GM12873 (cell line): ENCODE measurements at regions not wholly inside any gene's neighbourhood (a gene's known extent, or its start where the extent isn't known, plus 50 kb on each side); places are given as distances from the start of the nearest gene placed in this dataset.

ENCODE experiments used
- TF ChIP-seq, protein P1 (sequence below): IDR thresholded peaks from 2 replicates; pipeline ENCODE4 v1.5.1; 2012; ENCODE audit warnings: low read depth, mild to moderate bottlenecking, moderate library complexity, low read length, control low read depth; ENCODE audit not compliant: insufficient read depth; ENCODE audit errors: missing control alignments

DNA sequence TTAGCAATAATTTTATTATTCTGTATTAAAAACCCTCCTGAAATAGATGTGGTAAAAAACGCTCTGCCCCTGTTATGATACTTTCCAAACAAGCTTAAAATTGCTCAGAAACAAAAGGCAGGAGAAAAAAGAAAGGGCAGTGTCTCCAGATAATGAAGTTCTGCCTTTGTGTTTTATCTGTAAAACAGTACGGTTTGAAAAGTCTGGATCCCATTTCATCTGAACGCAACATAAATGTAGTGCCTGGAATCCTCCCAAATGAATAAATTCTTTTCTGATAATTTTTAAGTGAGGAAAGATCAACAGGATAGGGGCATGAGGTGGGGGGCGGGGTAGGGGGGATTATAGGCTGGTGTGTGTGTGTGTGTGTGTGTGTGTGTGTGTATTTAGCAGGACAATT is 87.5 kb upstream of the SOX9 start:
- TF ChIP-seq, protein P1, sequence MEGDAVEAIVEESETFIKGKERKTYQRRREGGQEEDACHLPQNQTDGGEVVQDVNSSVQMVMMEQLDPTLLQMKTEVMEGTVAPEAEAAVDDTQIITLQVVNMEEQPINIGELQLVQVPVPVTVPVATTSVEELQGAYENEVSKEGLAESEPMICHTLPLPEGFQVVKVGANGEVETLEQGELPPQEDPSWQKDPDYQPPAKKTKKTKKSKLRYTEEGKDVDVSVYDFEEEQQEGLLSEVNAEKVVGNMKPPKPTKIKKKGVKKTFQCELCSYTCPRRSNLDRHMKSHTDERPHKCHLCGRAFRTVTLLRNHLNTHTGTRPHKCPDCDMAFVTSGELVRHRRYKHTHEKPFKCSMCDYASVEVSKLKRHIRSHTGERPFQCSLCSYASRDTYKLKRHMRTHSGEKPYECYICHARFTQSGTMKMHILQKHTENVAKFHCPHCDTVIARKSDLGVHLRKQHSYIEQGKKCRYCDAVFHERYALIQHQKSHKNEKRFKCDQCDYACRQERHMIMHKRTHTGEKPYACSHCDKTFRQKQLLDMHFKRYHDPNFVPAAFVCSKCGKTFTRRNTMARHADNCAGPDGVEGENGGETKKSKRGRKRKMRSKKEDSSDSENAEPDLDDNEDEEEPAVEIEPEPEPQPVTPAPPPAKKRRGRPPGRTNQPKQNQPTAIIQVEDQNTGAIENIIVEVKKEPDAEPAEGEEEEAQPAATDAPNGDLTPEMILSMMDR: no peak

DNA sequence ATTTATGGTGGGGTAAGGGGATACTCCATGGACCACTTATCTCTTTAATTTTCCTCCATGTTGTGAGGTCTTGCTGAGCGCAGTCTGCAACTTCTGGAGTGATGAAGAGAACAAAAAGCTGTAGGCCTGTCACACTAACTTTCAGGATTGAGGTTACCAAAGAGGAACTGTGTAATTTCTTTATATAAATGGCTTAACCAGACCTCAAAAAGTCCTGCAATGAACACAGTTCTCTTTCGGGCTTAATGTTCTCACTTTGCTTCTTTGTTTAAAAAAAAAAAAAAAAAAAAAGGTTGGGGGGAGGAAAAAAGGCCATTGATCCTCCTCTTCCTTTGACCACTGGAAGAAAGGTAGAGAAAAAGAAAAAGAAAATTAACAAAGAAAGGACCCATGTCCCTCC is 86.8 kb upstream of the SOX9 start:
- TF ChIP-seq, protein P1: no peak

GRCh38 chr17:72038427-72038826 is 82.4 kb upstream of the SOX9 start:
- TF ChIP-seq, protein P1: no peak

- TF ChIP-seq, protein P1: no peak
Measured at GRCh38 chr17:72039490-72039889, 81.3 kb upstream of the SOX9 start.

- TF ChIP-seq, protein P1: no peak
Measured at GRCh38 chr17:72046178-72046577, 74.6 kb upstream of the SOX9 start.

GRCh38 chr17:72046643-72047612 is 73.9 kb upstream of the SOX9 start:
- TF ChIP-seq, protein P1: no peak

- TF ChIP-seq, protein P1: no peak
Measured at GRCh38 chr17:72049914-72050313, 70.9 kb upstream of the SOX9 start.
